Calu3 (cell line): ENCODE measurements at regions not wholly inside any gene's neighbourhood (a gene's known extent, or its start where the extent isn't known, plus 50 kb on each side); places are given as distances from the start of the nearest gene placed in this dataset.

ENCODE experiments used
- BruUV-seq: library from RNA; stranded (reverse); fragments of 400-500 nt; replicated peaks from 2 replicates; lab custom pipeline; 2021; lab: Mats Ljungman, UMichigan
- CTCF ChIA-PET: fragments of 300-600 bp; sonication (Branson Sonifier 250); formaldehyde crosslinking; loops from one replicate; lab custom pipeline; 2022; ENCODE audit warnings: antibody characterized with exemption; lab: Charles Lee
- DNase-seq: peaks from one replicate; pipeline ENCODE4 v3.0.0; 2022
- H3K27ac Mint-ChIP-seq: one replicate; pipeline ENCODE4 v1.8.0; 2022; ENCODE audit warnings: mixed read lengths; ENCODE audit not compliant: unreplicated experiment
- H3K27me3 Mint-ChIP-seq: one replicate; pipeline ENCODE4 v1.8.0; 2022; ENCODE audit warnings: mixed read lengths; ENCODE audit not compliant: unreplicated experiment
- H3K36me3 Mint-ChIP-seq: one replicate; pipeline ENCODE4 v1.8.0; 2022; ENCODE audit warnings: mild to moderate bottlenecking, moderate library complexity, mixed read lengths; ENCODE audit not compliant: insufficient read depth, unreplicated experiment
- H3K4me1 Mint-ChIP-seq: one replicate; pipeline ENCODE4 v1.8.0; 2022; ENCODE audit warnings: mild to moderate bottlenecking, low read depth, mixed read lengths; ENCODE audit not compliant: unreplicated experiment
- H3K4me3 Mint-ChIP-seq: one replicate; pipeline ENCODE4 v1.8.0; 2022; ENCODE audit warnings: mild to moderate bottlenecking, low read depth, moderate library complexity, mixed read lengths; ENCODE audit not compliant: unreplicated experiment
- H3K9me3 Mint-ChIP-seq: one replicate; pipeline ENCODE4 v1.8.0; 2022; ENCODE audit warnings: low read depth, mixed read lengths; ENCODE audit not compliant: unreplicated experiment
- intact Hi-C: fragments of 100-400 bp; cut with micrococcal nuclease; formaldehyde crosslinking; loops from one replicate; pipeline ENCODE4 v1.10.0; 2022; ENCODE audit not compliant: unreplicated experiment
- TF ChIP-seq, protein P1 (sequence below): fragments of 200-600 bp; IDR thresholded peaks from one replicate; pipeline ENCODE4 v1.8.0; 2022; ENCODE audit warnings: antibody characterized with exemption; ENCODE audit not compliant: unreplicated experiment

DNA sequence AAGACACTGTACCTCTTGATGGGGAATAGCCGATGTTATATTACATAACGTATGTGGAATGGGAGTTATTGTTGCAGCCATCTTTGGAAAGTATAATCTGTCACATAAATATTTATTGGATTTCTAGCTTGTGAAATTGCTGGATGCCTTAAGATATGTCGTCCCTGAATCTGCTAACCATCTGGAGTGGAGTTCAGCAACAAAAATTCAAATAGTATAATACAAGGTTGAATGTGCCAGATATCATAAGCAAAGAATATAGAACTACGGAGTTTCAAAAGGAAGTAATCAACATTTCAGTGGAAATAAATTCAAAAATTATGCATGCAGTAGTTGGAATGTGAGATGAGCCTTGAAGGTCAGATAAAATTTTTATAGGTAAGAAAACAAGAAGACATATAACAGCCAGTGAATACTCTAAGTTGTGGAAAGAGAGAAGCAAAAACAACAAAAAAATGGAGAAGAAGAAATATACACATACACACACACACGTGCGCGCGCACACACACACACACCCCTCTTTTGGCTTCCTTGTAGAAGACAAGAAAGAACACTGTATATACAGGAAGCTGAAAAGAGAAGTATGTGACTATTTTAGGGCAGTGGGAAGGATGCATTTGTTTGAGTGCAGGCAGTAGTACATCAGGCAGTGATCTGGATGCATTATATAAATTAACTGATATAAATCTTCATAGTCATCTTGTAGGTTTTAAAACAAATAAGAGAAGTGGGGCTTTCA, 516.7 kb downstream of the KCNT2 start:
- intact Hi-C loops = no loop called here
- H3K36me3 Mint-ChIP-seq = no peaks in the 10 kb centered on the region
- no peak overlapping the region for H3K4me3 Mint-ChIP-seq
- no peaks in the 10 kb centered on the region for H3K4me1 Mint-ChIP-seq
- no peaks in the 10 kb centered on the region for H3K27me3 Mint-ChIP-seq
- DNase-seq = no peak
- no TSS peak for BruUV-seq
- H3K9me3 Mint-ChIP-seq = no peaks in the 10 kb centered on the region
- H3K27ac Mint-ChIP-seq = no peak overlapping the region
- TF ChIP-seq, protein P1, sequence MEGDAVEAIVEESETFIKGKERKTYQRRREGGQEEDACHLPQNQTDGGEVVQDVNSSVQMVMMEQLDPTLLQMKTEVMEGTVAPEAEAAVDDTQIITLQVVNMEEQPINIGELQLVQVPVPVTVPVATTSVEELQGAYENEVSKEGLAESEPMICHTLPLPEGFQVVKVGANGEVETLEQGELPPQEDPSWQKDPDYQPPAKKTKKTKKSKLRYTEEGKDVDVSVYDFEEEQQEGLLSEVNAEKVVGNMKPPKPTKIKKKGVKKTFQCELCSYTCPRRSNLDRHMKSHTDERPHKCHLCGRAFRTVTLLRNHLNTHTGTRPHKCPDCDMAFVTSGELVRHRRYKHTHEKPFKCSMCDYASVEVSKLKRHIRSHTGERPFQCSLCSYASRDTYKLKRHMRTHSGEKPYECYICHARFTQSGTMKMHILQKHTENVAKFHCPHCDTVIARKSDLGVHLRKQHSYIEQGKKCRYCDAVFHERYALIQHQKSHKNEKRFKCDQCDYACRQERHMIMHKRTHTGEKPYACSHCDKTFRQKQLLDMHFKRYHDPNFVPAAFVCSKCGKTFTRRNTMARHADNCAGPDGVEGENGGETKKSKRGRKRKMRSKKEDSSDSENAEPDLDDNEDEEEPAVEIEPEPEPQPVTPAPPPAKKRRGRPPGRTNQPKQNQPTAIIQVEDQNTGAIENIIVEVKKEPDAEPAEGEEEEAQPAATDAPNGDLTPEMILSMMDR = no peak
- CTCF ChIA-PET = no interaction called here

DNA sequence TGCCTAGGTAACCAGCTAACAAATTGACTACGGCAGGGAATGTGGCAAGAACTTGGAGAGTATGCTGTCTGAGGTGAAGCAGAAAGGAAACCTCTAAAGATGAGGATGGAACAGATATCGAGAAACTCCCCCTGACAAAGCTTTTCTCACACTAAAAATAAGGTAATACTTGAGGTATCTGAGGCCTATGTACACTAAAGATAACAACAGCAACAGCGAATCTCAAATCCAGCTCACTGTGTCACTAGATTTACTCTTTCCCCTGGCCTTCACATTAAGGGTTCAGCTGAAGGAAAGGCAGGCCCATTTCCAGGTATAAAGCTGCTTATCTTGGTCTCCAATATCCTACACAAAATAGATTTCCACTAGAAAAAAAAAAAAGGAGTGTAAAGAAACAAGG, 518.0 kb downstream of the KCNT2 start:
- Mint-ChIP-seq H3K36me3 (no peaks in the 10 kb centered on the region), H3K27me3 (no peaks in the 10 kb centered on the region), H3K27ac (no peak overlapping the region), H3K4me1 (no peaks in the 10 kb centered on the region), H3K9me3 (no peaks in the 10 kb centered on the region), H3K4me3 (no peak overlapping the region)
- CTCF ChIA-PET = interaction anchor here (1.1 kb wide), 1 partner anchor 19 kb away, joined by 3 read pairs; no protein-coding TSS in a partner anchor
- no TSS peak for BruUV-seq
- TF ChIP-seq, protein P1 = no peak
- no peak for DNase-seq
- intact Hi-C loops = no loop called here

DNA sequence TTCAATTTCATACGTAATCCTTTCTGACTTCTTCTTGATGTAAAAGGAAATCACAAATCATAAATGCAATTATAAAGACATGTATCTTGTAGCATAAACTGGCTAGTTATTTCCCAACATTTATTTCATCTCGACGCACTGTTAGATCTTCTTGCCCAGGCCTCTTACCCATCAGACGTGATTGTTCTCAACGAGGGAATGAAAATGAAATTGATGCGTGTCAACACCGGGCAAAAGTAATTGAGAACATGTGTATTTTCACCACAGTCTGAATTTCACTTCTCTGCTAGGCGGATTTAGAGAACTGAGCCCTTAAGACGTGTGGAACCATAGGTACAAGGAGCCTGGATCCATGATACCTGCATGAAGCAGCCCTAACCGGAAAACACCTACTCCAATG, 519.7 kb downstream of the KCNT2 start:
- H3K4me3 Mint-ChIP-seq = no peak overlapping the region
- H3K36me3 Mint-ChIP-seq = no peaks in the 10 kb centered on the region
- intact Hi-C loops = no loop called here
- TF ChIP-seq, protein P1 = no peak
- BruUV-seq = no TSS peak
- H3K27ac Mint-ChIP-seq = no peak overlapping the region
- no peaks in the 10 kb centered on the region for H3K9me3 Mint-ChIP-seq
- H3K27me3 Mint-ChIP-seq = no peaks in the 10 kb centered on the region
- no peak for DNase-seq
- H3K4me1 Mint-ChIP-seq = no peaks in the 10 kb centered on the region
- CTCF ChIA-PET = no interaction called here

DNA sequence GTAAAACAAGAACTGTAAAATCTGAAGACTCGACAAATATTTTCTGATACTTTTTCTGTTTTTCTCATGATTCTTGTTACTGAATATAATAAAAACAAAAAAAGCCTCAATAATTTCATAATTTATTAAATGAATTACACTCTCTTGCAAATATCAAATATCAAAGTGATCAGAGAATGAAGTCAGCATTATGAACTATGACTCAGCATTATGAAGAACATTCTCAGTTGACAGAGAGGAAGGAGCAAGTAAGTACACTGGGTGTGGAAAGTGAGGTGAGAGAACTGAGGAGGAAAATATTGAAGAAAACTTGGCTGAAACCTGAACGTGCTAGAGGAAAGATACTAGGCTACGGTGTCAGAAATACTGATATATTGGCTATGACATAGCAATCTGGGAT, 529.5 kb downstream of the KCNT2 start:
- peaks cover 9% of the 10 kb centered on the region for H3K4me1 Mint-ChIP-seq
- no peaks in the 10 kb centered on the region for H3K27me3 Mint-ChIP-seq
- H3K4me3 Mint-ChIP-seq = no peak overlapping the region
- BruUV-seq = no TSS peak
- intact Hi-C loops = no loop called here
- H3K27ac Mint-ChIP-seq = peak overlapping the region; percentile 72
- CTCF ChIA-PET = no interaction called here
- no peaks in the 10 kb centered on the region for H3K9me3 Mint-ChIP-seq
- TF ChIP-seq, protein P1 = no peak
- H3K36me3 Mint-ChIP-seq = no peaks in the 10 kb centered on the region
- DNase-seq = no peak
